Activated naive CD8-positive, alpha-beta T cell treated with anti-CD3 and anti-CD28 coated beads, Interleukin-2, amount 10 ng/mL, durations not matched to agents 7 days and 5 days (primary cell): ENCODE measurements at regions not wholly inside any gene's neighbourhood (a gene's known extent, or its start where the extent isn't known, plus 50 kb on each side); places are given as distances from the start of the nearest gene placed in this dataset.

Experiments
- ATAC-seq: fragments of 150-1000 bp; cut with Tn5 transposase; one replicate; pipeline ENCODE4 v1.10.0; 2021; ENCODE audit warnings: low read depth, moderate library complexity
- POLR2A ChIA-PET: fragments of 350-600 bp; sonication (Branson Sonifier 250); formaldehyde crosslinking; loops from one replicate; lab custom pipeline; 2021; ENCODE audit warnings: antibody characterized with exemption; lab: Charles Lee
- DNase-seq: peaks from one replicate; pipeline ENCODE4 v3.0.0; 2021
- H3K27ac Mint-ChIP-seq: one replicate; pipeline ENCODE4 v1.8.0; 2022; ENCODE audit warnings: mild to moderate bottlenecking, mixed read lengths
- H3K27me3 Mint-ChIP-seq: one replicate; pipeline ENCODE4 v1.8.0; 2022; ENCODE audit warnings: mild to moderate bottlenecking, moderate library complexity, mixed read lengths
- H3K36me3 Mint-ChIP-seq: one replicate; pipeline ENCODE4 v1.8.0; 2021; ENCODE audit warnings: mild to moderate bottlenecking, mixed read lengths
- H3K4me1 Mint-ChIP-seq: one replicate; pipeline ENCODE4 v1.8.0; 2021; ENCODE audit warnings: mixed read lengths
- H3K4me3 Mint-ChIP-seq: one replicate; pipeline ENCODE4 v1.8.0; 2022; ENCODE audit warnings: mild to moderate bottlenecking, moderate library complexity, mixed read lengths
- H3K9me3 Mint-ChIP-seq: one replicate; pipeline ENCODE4 v1.8.0; 2021; ENCODE audit warnings: mixed read lengths

- no peak for DNase-seq
- Mint-ChIP-seq H3K4me3 (no peak overlapping the region), H3K27ac (no peak overlapping the region), H3K27me3 (no peaks in the 10 kb centered on the region), H3K4me1 (no peaks in the 10 kb centered on the region), H3K36me3 (no peaks in the 10 kb centered on the region), H3K9me3 (peaks cover 8% of the 10 kb centered on the region)
- POLR2A ChIA-PET, result no interaction called here
- ATAC-seq, result no peak
Measured at GRCh38 chr1:82689217-82689616, 888.5 kb downstream of the ADGRL2 start.

- Mint-ChIP-seq H3K27me3 (no peaks in the 10 kb centered on the region), H3K4me1 (no peaks in the 10 kb centered on the region), H3K27ac (no peak overlapping the region), H3K4me3 (no peak overlapping the region), H3K36me3 (no peaks in the 10 kb centered on the region), H3K9me3 (peaks cover 12% of the 10 kb centered on the region)
- DNase-seq, result no peak
- ATAC-seq, result no peak
- POLR2A ChIA-PET, result no interaction called here
Measured at GRCh38 chr1:82686774-82687173, 886.0 kb downstream of the ADGRL2 start.

- no peak overlapping the region for H3K4me3 Mint-ChIP-seq
- H3K4me1 Mint-ChIP-seq, result no peaks in the 10 kb centered on the region
- no peak for ATAC-seq
- no peak overlapping the region for H3K27ac Mint-ChIP-seq
- no peaks in the 10 kb centered on the region for H3K9me3 Mint-ChIP-seq
- H3K36me3 Mint-ChIP-seq, result no peaks in the 10 kb centered on the region
- POLR2A ChIA-PET, result no interaction called here
- H3K27me3 Mint-ChIP-seq, result peaks cover 3% of the 10 kb centered on the region
- DNase-seq, result no peak
Measured at GRCh38 chr1:82646888-82647287, 846.2 kb downstream of the ADGRL2 start.

GRCh38 chr1:82646336-82646735 lies 845.6 kb downstream of the ADGRL2 start:
- Mint-ChIP-seq H3K36me3 (no peaks in the 10 kb centered on the region), H3K4me3 (no peak overlapping the region), H3K9me3 (no peaks in the 10 kb centered on the region), H3K27me3 (peaks cover 3% of the 10 kb centered on the region), H3K27ac (no peak overlapping the region), H3K4me1 (no peaks in the 10 kb centered on the region)
- POLR2A ChIA-PET, result no interaction called here
- no peak for DNase-seq
- ATAC-seq, result no peak

GRCh38 chr1:82644186-82644915 lies 843.6 kb downstream of the ADGRL2 start:
- Mint-ChIP-seq H3K36me3 (no peaks in the 10 kb centered on the region), H3K4me1 (no peaks in the 10 kb centered on the region), H3K27ac (no peak overlapping the region), H3K4me3 (no peak overlapping the region), H3K9me3 (no peaks in the 10 kb centered on the region), H3K27me3 (peaks cover 3% of the 10 kb centered on the region)
- no peak for DNase-seq
- POLR2A ChIA-PET, result no interaction called here
- no peak for ATAC-seq

GRCh38 chr1:82640352-82640751 lies 839.6 kb downstream of the ADGRL2 start:
- no peak overlapping the region for H3K27ac Mint-ChIP-seq
- no peaks in the 10 kb centered on the region for H3K27me3 Mint-ChIP-seq
- no peak for ATAC-seq
- H3K4me1 Mint-ChIP-seq, result no peaks in the 10 kb centered on the region
- DNase-seq, result no peak
- H3K36me3 Mint-ChIP-seq, result no peaks in the 10 kb centered on the region
- H3K4me3 Mint-ChIP-seq, result no peak overlapping the region
- H3K9me3 Mint-ChIP-seq, result no peaks in the 10 kb centered on the region
- POLR2A ChIA-PET, result no interaction called here

GRCh38 chr1:82634266-82634665 lies 833.5 kb downstream of the ADGRL2 start:
- H3K9me3 Mint-ChIP-seq, result no peaks in the 10 kb centered on the region
- DNase-seq (no peak), ATAC-seq (no peak)
- no peak overlapping the region for H3K4me3 Mint-ChIP-seq
- no peaks in the 10 kb centered on the region for H3K27me3 Mint-ChIP-seq
- no peaks in the 10 kb centered on the region for H3K36me3 Mint-ChIP-seq
- POLR2A ChIA-PET, result no interaction called here
- no peak overlapping the region for H3K27ac Mint-ChIP-seq
- no peaks in the 10 kb centered on the region for H3K4me1 Mint-ChIP-seq

GRCh38 chr1:82632155-82632554 lies 831.4 kb downstream of the ADGRL2 start:
- H3K4me1 Mint-ChIP-seq, result no peaks in the 10 kb centered on the region
- no peak overlapping the region for H3K4me3 Mint-ChIP-seq
- POLR2A ChIA-PET, result no interaction called here
- ATAC-seq (no peak), DNase-seq (no peak)
- H3K36me3 Mint-ChIP-seq, result no peaks in the 10 kb centered on the region
- H3K27me3 Mint-ChIP-seq, result no peaks in the 10 kb centered on the region
- H3K27ac Mint-ChIP-seq, result no peak overlapping the region
- no peaks in the 10 kb centered on the region for H3K9me3 Mint-ChIP-seq

- Mint-ChIP-seq H3K36me3 (no peaks in the 10 kb centered on the region), H3K9me3 (peaks cover 6% of the 10 kb centered on the region), H3K4me1 (no peaks in the 10 kb centered on the region), H3K27me3 (no peaks in the 10 kb centered on the region), H3K4me3 (no peak overlapping the region), H3K27ac (no peak overlapping the region)
- POLR2A ChIA-PET, result no interaction called here
- ATAC-seq, result no peak
- DNase-seq, result no peak
Measured at GRCh38 chr1:82628887-82629286, 828.2 kb downstream of the ADGRL2 start.

GRCh38 chr1:82625537-82625936 lies 824.8 kb downstream of the ADGRL2 start:
- Mint-ChIP-seq H3K36me3 (no peaks in the 10 kb centered on the region), H3K9me3 (peaks cover 6% of the 10 kb centered on the region), H3K4me3 (no peak overlapping the region), H3K27ac (no peak overlapping the region), H3K27me3 (no peaks in the 10 kb centered on the region), H3K4me1 (no peaks in the 10 kb centered on the region)
- DNase-seq (no peak), ATAC-seq (no peak)
- POLR2A ChIA-PET, result no interaction called here

GRCh38 chr1:82621076-82621475 lies 820.3 kb downstream of the ADGRL2 start:
- POLR2A ChIA-PET, result no interaction called here
- no peak overlapping the region for H3K4me3 Mint-ChIP-seq
- DNase-seq (no peak), ATAC-seq (no peak)
- H3K27me3 Mint-ChIP-seq, result no peaks in the 10 kb centered on the region
- no peaks in the 10 kb centered on the region for H3K4me1 Mint-ChIP-seq
- H3K27ac Mint-ChIP-seq, result no peak overlapping the region
- peaks cover 2% of the 10 kb centered on the region for H3K9me3 Mint-ChIP-seq
- H3K36me3 Mint-ChIP-seq, result no peaks in the 10 kb centered on the region

GRCh38 chr1:82614090-82614489 lies 813.4 kb downstream of the ADGRL2 start:
- H3K36me3 Mint-ChIP-seq, result no peaks in the 10 kb centered on the region
- no peak overlapping the region for H3K4me3 Mint-ChIP-seq
- H3K4me1 Mint-ChIP-seq, result no peaks in the 10 kb centered on the region
- DNase-seq, result no peak
- no peak overlapping the region for H3K27ac Mint-ChIP-seq
- no peaks in the 10 kb centered on the region for H3K27me3 Mint-ChIP-seq
- no peaks in the 10 kb centered on the region for H3K9me3 Mint-ChIP-seq
- POLR2A ChIA-PET, result no interaction called here
- no peak for ATAC-seq

GRCh38 chr1:82612986-82613385 lies 812.3 kb downstream of the ADGRL2 start:
- no peaks in the 10 kb centered on the region for H3K4me1 Mint-ChIP-seq
- no peaks in the 10 kb centered on the region for H3K36me3 Mint-ChIP-seq
- POLR2A ChIA-PET, result no interaction called here
- H3K27me3 Mint-ChIP-seq, result no peaks in the 10 kb centered on the region
- H3K9me3 Mint-ChIP-seq, result no peaks in the 10 kb centered on the region
- no peak overlapping the region for H3K27ac Mint-ChIP-seq
- no peak for DNase-seq
- H3K4me3 Mint-ChIP-seq, result no peak overlapping the region
- no peak for ATAC-seq

GRCh38 chr1:82606546-82606945 lies 805.8 kb downstream of the ADGRL2 start:
- no peak overlapping the region for H3K27ac Mint-ChIP-seq
- no peaks in the 10 kb centered on the region for H3K36me3 Mint-ChIP-seq
- H3K27me3 Mint-ChIP-seq, result no peaks in the 10 kb centered on the region
- H3K9me3 Mint-ChIP-seq, result no peaks in the 10 kb centered on the region
- no peak for DNase-seq
- no peak for ATAC-seq
- no peaks in the 10 kb centered on the region for H3K4me1 Mint-ChIP-seq
- H3K4me3 Mint-ChIP-seq, result no peak overlapping the region
- POLR2A ChIA-PET, result no interaction called here

GRCh38 chr1:82604524-82604923 lies 803.8 kb downstream of the ADGRL2 start:
- Mint-ChIP-seq H3K27me3 (no peaks in the 10 kb centered on the region), H3K36me3 (no peaks in the 10 kb centered on the region), H3K4me3 (no peak overlapping the region), H3K27ac (no peak overlapping the region), H3K4me1 (no peaks in the 10 kb centered on the region), H3K9me3 (no peaks in the 10 kb centered on the region)
- DNase-seq (no peak), ATAC-seq (no peak)
- POLR2A ChIA-PET, result no interaction called here
